GM12864 (cell line): ENCODE measurements at regions not wholly inside any gene's neighbourhood (a gene's known extent, or its start where the extent isn't known, plus 50 kb on each side); places are given as distances from the start of the nearest gene placed in this dataset.

Source experiments
- DNase-seq: peaks from one replicate; pipeline ENCODE4 v3.0.0-alpha.2; 2011; ENCODE audit warnings: low read depth
- H3K4me3 ChIP-seq: 2 replicates; pipeline ENCODE4 v1.5.1; 2011; ENCODE audit warnings: mild to moderate bottlenecking, low read depth, low read length, control low read depth
- TF ChIP-seq, protein P1 (sequence below): IDR thresholded peaks from 2 replicates; pipeline ENCODE4 v1.5.1; 2011; ENCODE audit warnings: low read depth, mild to moderate bottlenecking, moderate library complexity, low read length, control low read depth, inconsistent platforms; ENCODE audit errors: missing control alignments

- no peak overlapping the region for H3K4me3 ChIP-seq
- TF ChIP-seq, protein P1, sequence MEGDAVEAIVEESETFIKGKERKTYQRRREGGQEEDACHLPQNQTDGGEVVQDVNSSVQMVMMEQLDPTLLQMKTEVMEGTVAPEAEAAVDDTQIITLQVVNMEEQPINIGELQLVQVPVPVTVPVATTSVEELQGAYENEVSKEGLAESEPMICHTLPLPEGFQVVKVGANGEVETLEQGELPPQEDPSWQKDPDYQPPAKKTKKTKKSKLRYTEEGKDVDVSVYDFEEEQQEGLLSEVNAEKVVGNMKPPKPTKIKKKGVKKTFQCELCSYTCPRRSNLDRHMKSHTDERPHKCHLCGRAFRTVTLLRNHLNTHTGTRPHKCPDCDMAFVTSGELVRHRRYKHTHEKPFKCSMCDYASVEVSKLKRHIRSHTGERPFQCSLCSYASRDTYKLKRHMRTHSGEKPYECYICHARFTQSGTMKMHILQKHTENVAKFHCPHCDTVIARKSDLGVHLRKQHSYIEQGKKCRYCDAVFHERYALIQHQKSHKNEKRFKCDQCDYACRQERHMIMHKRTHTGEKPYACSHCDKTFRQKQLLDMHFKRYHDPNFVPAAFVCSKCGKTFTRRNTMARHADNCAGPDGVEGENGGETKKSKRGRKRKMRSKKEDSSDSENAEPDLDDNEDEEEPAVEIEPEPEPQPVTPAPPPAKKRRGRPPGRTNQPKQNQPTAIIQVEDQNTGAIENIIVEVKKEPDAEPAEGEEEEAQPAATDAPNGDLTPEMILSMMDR = no peak
- DNase-seq = no peak
Observed at GRCh38 chr16:73166947-73167550, 119.1 kb upstream of the ZFHX3 start.

GRCh38 chr16:73166441-73166851 lies 118.5 kb upstream of the ZFHX3 start:
- TF ChIP-seq, protein P1 = no peak
- no peak for DNase-seq
- no peak overlapping the region for H3K4me3 ChIP-seq

DNA sequence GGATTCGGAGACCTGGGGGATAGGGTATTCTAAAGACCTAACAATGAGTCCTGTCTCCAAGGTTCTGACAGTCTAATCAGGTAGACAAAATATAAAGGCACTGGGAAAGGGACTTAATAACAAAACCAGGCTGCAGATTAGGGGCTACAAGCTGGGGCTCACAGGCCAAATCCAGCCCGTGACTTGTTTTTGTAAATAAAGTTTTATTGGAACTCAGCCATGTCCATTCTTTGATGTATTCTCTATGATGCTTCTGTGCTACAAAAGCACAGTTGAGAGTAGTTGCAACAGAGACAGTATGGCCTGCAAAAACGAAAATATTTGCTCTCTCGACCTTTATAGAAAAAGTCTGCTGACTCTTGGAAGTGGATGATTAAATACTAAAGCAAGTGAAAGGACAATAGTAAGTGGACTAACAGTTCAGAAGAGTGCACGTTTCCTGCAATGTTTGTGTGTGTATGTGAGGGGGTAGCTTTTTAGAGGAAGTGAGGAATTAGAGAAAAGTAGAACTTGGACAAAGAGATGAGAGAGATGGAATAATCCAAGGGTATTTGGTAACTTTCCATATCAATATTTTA lies 115.4 kb upstream of the ZFHX3 start:
- TF ChIP-seq, protein P1 = no peak
- no peak overlapping the region for H3K4me3 ChIP-seq
- DNase-seq = no peak

- DNase-seq = no peak
- TF ChIP-seq, protein P1 = no peak
- H3K4me3 ChIP-seq = no peak overlapping the region
Observed at GRCh38 chr16:73161977-73162376, 114.0 kb upstream of the ZFHX3 start.

DNA sequence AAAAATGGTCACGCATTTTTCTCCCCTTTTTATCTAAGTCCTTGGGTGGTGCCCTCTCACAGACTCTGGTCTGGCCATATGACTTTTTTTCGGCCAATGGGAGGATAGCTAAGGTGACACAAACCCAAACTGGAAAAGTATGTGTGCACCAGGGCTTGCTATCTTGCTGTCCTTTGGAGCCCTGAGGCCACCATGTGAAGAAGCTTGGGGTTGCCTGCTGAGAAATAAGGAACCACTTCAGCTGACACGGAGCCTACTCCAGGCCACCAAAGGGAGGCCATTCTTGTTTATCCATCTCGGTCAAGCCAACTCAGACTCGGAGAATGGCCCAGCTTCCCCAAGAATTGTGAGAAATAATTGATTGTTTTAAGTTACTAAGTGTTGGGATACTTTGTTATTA lies 111.4 kb upstream of the ZFHX3 start:
- H3K4me3 ChIP-seq = no peak overlapping the region
- TF ChIP-seq, protein P1 = no peak
- no peak for DNase-seq

GRCh38 chr16:73157861-73158260 lies 109.9 kb upstream of the ZFHX3 start:
- no peak for DNase-seq
- TF ChIP-seq, protein P1 = no peak
- no peak overlapping the region for H3K4me3 ChIP-seq

GRCh38 chr16:73154063-73154870 lies 106.3 kb upstream of the ZFHX3 start:
- H3K4me3 ChIP-seq = no peak overlapping the region
- no peak for DNase-seq
- TF ChIP-seq, protein P1 = no peak
